ENCODE measurements at regions not wholly inside any gene's neighbourhood (a gene's known extent, or its start where the extent isn't known, plus 50 kb on each side); places are given as distances from the start of the nearest gene placed in this dataset.
"Not testable (repeated sequence)": the region's sequence is repeated elsewhere in the genome, so short reads cannot be mapped to it uniquely, and the experiment has no call there.

- no peak for DNase-seq (ENCODE audit: low spot score)
Measured at GRCh38 chr5:167831754-167832504, 459.5 kb upstream of the WWC1 start.

GRCh38 chr5:167832609-167833008 lies 458.8 kb upstream of the WWC1 start:
- DNase-seq (ENCODE audit: low spot score): no peak

DNA sequence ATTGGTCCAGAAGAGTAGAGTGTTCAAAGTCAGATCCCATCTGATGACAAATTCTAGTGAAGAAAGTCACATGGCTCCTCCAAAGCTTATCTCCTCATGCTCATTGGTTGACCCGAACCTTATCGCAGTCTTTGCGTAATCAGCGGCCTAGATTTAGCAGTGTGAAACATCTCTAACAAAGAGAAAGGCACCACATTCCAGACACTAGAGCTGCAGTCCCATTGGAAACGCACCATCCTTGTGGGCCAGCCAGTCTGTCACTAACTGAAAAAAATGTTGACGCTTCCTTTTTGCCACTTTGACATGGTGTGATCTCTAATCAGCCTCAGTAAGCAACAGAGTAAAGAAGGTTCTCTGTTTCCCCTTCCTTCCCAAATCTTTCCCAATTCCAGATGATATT lies 458.0 kb upstream of the WWC1 start:
- no peak for DNase-seq (ENCODE audit: low spot score)

DNA sequence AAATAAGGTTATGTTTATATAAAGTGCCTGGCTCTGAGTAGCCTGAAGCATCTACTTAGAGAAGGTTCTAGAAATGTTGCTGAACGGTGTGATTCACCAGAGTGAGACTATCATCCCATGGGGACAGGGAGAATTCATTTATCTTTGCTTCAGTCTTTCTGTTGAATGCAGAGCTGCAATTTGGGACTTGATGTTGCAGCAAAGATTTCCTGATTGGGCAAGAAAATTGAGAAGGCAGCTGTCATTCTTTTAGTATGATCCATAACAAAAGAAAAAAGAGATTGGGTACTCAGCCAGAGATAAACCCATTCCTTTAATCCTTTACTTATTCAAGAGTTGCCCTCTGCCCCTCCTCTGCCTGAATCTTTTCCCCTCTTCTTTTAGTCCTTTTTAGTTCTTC lies 456.3 kb upstream of the WWC1 start:
- no peak for DNase-seq (ENCODE audit: low spot score)

DNA sequence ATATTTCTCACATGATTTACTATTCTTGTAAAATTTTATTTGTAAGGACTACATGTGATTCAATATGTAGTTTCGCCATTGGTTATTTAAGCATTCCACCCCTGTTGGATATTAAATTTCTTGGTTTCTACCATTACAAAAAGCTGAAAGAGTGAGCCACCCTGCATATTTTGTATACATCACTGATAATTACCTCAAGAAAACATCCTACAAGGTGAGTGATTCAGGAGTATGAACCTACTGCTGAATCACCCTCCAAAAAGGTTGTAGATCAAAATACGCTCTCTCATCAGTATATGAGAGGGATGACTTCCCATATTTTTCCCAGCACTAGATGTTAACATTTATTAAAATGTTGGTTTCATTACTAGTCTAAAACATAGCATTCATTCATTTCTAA lies 454.3 kb upstream of the WWC1 start:
- DNase-seq (ENCODE audit: low spot score): no peak

GRCh38 chr5:167839065-167839464 lies 452.4 kb upstream of the WWC1 start:
- DNase-seq (ENCODE audit: low spot score): no peak

- DNase-seq (ENCODE audit: low spot score): no peak
Measured at GRCh38 chr5:167840527-167841130, 450.8 kb upstream of the WWC1 start.

DNA sequence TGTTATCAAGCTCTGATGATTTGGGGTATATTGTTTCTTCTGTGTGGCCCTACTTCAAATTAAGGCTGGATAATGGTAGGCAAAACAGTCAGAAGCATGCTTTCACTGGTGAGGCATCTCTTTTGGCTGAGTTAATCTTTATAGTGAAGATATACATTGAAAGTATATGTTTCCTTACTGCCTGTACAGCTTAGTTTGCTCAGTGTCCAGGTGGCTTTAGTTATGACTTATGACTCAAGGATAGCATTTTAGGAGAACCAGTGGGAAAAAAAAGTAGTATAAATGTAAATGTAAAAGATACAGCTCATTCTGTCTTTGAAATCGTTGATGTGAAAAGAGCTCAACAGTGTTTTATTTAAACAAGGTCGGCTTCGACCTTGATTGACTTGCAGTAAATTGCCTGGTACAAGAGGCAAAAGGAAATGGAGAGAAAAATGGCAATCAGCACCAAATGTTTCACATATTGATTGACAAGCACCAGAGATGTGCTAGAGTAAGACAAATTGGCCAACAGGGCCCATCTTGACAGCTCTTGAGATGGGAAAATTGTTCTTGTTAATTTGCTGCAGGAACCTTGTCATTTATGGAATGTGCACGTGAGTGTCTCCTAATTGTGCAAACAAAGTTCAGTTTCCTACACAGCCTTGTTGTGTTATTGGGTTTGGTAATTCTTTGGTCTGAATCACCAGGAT lies 447.4 kb upstream of the WWC1 start:
- no peak for DNase-seq (ENCODE audit: low spot score)

GRCh38 chr5:167845952-167846351 lies 445.5 kb upstream of the WWC1 start:
- no peak for DNase-seq (ENCODE audit: low spot score)

DNA sequence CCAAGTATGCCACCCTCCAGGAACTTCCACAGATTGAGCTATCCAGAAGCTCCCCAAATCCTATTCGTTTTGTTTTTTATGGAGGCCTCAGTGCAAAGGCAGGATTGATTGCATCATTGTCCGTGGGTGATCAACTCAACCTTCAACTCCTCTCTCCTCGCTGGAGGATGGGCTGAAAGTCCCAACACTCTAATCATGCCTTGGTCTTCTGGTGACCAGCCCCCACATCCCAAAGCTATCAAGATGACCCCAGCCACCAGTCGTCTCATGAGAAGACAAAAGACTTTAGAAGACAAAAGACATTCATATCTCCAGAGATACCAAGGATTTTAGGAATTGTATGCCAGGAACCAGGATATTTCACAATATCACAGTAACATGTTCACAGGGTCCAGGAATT lies 441.6 kb upstream of the WWC1 start:
- DNase-seq (ENCODE audit: low spot score): no peak

GRCh38 chr5:167850911-167851310 lies 440.5 kb upstream of the WWC1 start:
- no peak for DNase-seq (ENCODE audit: low spot score)

DNA sequence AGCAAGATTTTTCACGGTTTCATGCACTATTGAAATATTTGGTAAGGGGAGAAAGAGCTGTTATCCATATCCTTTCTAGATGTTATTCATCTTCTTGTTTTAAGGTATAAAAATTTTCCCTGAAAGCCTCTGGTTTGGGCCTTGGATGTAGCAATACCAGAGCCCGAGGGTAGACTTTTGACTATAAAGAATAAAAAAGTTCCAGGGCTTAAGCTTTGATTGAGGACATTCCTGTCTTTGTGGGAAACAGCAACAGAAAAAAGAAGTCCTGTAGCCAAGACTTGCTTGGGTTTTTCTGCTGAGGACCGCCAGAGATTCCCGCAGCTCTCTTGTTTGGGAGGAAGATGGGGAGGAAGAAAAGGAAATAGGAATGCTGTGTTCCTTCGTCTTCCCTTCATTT lies 440.0 kb upstream of the WWC1 start:
- DNase-seq (ENCODE audit: low spot score): no peak

DNA sequence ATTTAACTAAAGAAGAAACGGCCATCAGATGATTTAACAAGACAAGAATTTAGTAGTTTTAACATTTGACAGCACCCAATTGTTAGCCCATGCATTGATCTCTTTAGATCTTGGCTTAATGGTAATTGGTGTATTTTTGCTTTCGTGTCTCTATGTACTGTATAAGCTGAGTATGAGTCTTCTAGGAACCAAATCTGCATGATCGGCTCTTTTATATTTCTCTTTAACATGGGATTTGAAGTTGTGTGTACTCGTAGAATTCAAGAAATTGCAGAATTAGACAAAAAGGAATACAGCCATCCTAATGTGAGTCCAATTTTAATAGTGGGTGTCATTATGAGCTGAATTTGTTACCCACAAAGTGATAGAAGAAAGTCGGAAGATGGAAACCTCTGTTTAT lies 438.9 kb upstream of the WWC1 start:
- no peak for DNase-seq (ENCODE audit: low spot score)

GRCh38 chr5:167853421-167853820 lies 438.0 kb upstream of the WWC1 start:
- DNase-seq (ENCODE audit: low spot score): no peak

- no peak for DNase-seq (ENCODE audit: low spot score)
Measured at GRCh38 chr5:167855818-167856217, 435.6 kb upstream of the WWC1 start.

DNA sequence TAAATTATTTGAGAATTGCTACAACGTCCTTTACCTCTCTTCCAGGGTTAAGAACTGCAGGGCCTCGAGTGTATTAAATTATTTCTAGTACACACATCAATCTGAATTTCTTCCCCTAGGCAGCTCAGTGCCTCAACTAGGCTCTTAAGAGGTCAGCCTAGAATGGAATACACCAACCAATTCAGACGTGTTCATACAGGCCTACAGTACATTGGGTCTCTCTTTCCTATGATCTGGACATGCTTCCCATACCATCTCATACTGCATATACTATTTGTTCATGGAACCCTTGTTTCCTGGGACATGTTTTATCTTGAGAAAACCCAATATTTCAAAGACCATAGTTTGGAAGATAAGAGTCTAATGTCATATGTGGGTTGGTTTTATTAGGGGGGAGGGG lies 434.1 kb upstream of the WWC1 start:
- DNase-seq (ENCODE audit: low spot score): no peak

- not testable (repeated sequence) for DNase-seq (ENCODE audit: low spot score)
Measured at GRCh38 chr5:167858186-167858855, 433.1 kb upstream of the WWC1 start.

GRCh38 chr5:167861129-167861927 lies 430.1 kb upstream of the WWC1 start:
- no peak for DNase-seq (ENCODE audit: low spot score)

DNA sequence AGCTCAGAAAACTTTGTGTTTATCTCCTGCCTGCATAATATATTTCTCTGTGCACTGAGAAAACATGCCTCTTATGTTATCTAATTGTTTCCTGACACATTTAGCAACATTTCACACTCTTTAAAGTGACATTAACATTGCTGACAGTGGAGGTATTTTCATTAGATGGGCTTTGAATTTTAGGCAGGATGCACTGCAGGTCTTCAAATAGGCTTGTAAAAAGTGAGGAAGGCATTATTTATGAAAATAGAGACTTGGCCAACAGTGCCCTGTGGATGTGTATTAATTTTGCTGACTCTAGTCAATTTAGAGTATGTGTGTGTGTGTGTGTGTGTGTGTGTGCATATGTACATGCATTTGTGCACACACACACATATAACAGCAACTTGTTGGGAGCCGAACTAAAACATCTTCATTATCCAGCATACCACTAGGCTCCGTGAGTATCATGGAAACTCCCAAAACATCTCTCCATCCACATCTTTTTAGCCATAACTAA lies 429.5 kb upstream of the WWC1 start:
- no peak for DNase-seq (ENCODE audit: low spot score)

GRCh38 chr5:167863883-167864282 lies 427.6 kb upstream of the WWC1 start:
- DNase-seq (ENCODE audit: low spot score): no peak

GRCh38 chr5:167864801-167865200 lies 426.6 kb upstream of the WWC1 start:
- no peak for DNase-seq (ENCODE audit: low spot score)

DNA sequence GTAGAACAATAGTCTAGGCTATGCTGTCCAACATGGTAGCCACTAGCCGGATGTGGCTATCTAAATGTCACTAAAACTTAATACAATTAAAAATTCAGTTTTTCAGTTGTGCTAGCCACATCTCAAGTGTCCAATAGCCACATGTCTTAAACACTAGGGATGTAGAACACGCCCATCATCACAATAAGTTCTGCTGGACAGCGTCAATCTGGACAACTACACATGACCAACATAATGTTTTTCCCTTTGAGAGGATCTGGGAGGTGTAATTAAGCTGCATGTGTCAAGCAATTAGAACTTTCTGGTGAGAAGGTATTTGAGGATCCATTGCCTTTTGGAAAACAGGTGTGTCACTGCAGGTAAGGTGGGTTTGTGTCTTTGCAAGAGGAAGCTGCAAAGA lies 424.6 kb upstream of the WWC1 start:
- no peak for DNase-seq (ENCODE audit: low spot score)

Measured in HuH-7.5 (cell line).